Uterus (tissue), 2 donors: ENCODE measurements at regions not wholly inside any gene's neighbourhood (a gene's known extent, or its start where the extent isn't known, plus 50 kb on each side); places are given as distances from the start of the nearest gene placed in this dataset.

Experiments used
- POLR2A ChIP-seq, 2 donors: fragments of 450-650 bp; IDR thresholded peaks; one replicate each; pipeline ENCODE4 v1.6.1; 2016; ENCODE audit warnings: antibody characterized with exemption in 2 of 2, mild to moderate bottlenecking in 1 of 2, moderate library complexity in 1 of 2
- TF ChIP-seq, protein P1 (sequence below), 4 experiments: fragments of 200-600 bp in 2 of 4; fragments of 450-650 bp in 2 of 4; sonication (generic) in 2 of 4; IDR thresholded peaks; one replicate each; pipeline ENCODE4 v1.5.1; 2016 to 2019; ENCODE audit warnings: antibody characterized with exemption in 4 of 4, mild to moderate bottlenecking in 2 of 4, moderate library complexity in 1 of 4

DNA sequence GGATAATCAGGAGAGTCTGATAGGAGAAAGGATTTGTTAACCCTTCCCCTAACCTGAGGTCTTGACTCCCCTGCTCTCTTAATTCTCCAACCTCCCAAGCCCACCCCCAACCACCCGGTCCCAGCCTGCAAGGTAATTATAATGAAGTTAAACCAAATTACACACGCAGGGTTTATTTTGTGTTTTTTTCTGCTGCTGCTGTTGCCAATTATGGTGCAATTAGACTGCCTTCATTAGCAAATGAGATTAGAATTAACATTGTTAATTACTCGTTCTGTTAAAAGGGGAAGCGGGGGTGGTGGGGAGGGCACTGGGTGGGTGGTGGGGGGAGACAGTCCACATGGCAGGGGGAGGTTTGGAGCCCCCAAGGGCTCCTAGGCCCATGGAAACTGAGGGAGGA is 128.9 kb downstream of the CCT6B start:
- TF ChIP-seq, protein P1, sequence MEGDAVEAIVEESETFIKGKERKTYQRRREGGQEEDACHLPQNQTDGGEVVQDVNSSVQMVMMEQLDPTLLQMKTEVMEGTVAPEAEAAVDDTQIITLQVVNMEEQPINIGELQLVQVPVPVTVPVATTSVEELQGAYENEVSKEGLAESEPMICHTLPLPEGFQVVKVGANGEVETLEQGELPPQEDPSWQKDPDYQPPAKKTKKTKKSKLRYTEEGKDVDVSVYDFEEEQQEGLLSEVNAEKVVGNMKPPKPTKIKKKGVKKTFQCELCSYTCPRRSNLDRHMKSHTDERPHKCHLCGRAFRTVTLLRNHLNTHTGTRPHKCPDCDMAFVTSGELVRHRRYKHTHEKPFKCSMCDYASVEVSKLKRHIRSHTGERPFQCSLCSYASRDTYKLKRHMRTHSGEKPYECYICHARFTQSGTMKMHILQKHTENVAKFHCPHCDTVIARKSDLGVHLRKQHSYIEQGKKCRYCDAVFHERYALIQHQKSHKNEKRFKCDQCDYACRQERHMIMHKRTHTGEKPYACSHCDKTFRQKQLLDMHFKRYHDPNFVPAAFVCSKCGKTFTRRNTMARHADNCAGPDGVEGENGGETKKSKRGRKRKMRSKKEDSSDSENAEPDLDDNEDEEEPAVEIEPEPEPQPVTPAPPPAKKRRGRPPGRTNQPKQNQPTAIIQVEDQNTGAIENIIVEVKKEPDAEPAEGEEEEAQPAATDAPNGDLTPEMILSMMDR (IDR thresholded peaks at IDR 0.05) = no peak
- TF ChIP-seq POLR2A (IDR thresholded peaks at IDR 0.05) = no peak
